Stimulated activated CD8-positive, alpha-beta memory T cell treated with anti-CD3 and anti-CD28 coated beads, Interleukin-7, amount 100 ng/mL, for 1 hour (primary cell): ENCODE measurements at regions not wholly inside any gene's neighbourhood (a gene's known extent, or its start where the extent isn't known, plus 50 kb on each side); places are given as distances from the start of the nearest gene placed in this dataset.
"Not testable (repeated sequence)": the region's sequence is repeated elsewhere in the genome, so short reads cannot be mapped to it uniquely, and the experiment has no call there.

ENCODE experiments used
- DNase-seq, 2 donors: peaks; one replicate each; pipeline ENCODE4 v3.0.0-alpha.2; 2020; ENCODE audit warnings: low read depth in 2 of 2

- no peak for DNase-seq
Measured at GRCh38 chr1:200282497-200283122, 127.2 kb downstream of the ZNF281 start.

DNA sequence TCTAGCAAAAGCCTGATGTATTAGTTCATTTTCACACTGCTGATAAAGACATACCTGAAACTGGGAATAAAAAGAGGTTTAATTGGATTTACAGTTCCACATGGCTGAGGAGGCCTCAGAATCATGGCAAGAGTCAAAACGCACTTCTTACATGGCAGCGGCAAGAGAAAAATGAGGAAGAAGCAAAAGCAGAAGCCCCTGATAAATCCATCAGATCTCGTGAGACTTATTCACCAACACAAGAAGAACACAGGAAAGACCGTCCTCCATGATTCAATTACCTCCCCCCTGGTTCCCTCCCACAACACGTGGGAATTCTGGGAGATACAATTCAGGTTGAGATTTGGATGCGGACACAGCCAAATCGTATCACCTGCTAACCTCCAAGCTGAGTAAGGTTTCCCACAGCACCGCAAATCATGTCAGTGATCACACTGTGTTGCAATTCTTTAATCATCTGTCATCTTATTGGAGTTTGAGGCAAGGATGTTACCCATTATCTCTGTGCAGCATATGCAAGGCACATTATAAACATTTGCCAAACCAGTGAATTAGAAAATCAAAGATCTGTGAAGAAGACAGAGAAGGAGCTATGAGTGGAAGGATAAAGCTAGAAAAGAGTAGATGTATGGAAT, 128.5 kb downstream of the ZNF281 start:
- no peak for DNase-seq

- no peak for DNase-seq
Measured at GRCh38 chr1:200279810-200280411, 129.9 kb downstream of the ZNF281 start.

- no peak for DNase-seq
Measured at GRCh38 chr1:200275816-200276453, 133.9 kb downstream of the ZNF281 start.

DNA sequence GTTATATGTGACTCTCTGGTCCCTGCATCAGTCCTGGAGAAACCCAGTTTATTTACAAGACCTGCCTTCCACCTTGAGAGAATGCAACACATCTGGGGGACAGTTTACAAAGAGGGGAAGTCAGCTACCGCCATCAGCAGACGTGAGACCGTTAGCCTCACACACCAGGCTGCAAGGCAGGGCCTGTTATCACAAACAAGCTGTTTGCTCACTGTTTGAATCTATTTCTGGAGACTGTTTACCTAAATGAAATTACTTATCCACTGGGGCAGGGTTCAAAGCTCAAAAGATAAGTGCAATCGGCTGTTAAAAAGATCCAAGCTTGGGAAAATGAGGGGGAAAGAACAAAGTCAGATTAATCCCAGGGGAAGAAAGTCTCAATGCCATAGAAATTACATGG, 134.4 kb downstream of the ZNF281 start:
- no peak for DNase-seq

DNA sequence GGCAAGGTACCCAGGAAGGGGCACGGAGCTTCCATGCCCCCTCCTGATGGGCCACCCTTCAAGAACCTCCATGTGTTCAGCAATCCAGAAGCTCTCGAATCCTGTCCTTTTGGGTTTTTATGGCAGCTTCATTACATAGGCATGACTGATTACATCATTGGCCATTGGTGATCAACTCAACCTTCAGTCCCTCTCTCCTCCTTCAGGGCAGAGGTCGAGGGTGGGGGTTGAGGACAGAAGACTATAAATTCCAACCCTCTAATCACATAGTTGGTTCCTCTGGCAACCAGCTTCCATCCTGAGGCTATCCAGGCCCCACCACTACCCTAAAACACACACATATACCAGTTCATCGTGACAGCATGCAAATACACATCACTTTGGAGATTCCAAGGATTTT, 135.7 kb downstream of the ZNF281 start:
- DNase-seq: no peak

- DNase-seq: no peak
Measured at GRCh38 chr1:200272481-200273068, 137.3 kb downstream of the ZNF281 start.

- no peak for DNase-seq
Measured at GRCh38 chr1:200269256-200269655, 140.6 kb downstream of the ZNF281 start.

DNA sequence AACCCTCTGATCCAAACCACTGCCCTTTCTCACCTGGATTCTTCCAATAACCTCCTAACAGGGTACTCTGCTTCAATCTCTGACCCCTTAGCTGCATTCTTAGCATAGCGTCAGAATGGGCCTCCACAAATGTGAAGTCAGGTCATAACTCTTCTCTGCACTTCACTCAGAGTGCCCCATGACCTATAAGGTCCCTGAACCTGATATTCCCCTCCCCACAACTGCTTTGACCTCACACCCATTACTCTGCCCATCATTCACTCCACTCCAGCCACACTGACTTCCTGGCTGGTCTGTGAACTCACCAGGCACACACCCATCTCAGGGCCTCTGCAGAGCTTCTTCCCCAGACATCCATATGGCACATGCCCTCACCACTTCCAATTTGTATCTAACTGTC, 141.9 kb downstream of the ZNF281 start:
- DNase-seq: no peak

- DNase-seq: no peak
Measured at GRCh38 chr1:200267458-200267857, 142.4 kb downstream of the ZNF281 start.

DNA sequence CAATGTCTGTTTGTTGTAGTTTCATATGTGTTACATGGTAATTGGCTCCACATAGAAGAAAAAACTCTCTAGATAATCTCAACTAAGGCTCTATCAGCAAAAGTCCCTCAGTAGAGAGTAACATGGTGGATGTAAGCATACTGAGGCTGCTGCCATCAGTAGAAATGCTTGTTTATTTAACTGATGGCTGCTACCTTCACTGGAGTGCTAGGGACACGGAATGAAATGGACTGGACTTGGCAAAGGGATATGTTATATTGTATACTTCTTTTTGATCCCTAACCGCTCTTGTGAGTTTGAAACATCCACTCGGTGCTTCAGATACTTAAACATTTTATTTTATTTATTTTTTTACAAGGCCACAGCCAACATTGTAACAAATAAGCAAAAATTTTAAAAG, 143.0 kb downstream of the ZNF281 start:
- no peak for DNase-seq

- DNase-seq: no peak
Measured at GRCh38 chr1:200265881-200266280, 144.0 kb downstream of the ZNF281 start.

GRCh38 chr1:200265104-200265503, 144.7 kb downstream of the ZNF281 start:
- no peak for DNase-seq

- DNase-seq: no peak
Measured at GRCh38 chr1:200263203-200263602, 146.6 kb downstream of the ZNF281 start.

GRCh38 chr1:200262326-200262965, 147.4 kb downstream of the ZNF281 start:
- DNase-seq: no peak

GRCh38 chr1:200260597-200261335, 149.1 kb downstream of the ZNF281 start:
- no peak for DNase-seq

GRCh38 chr1:200258447-200259375, 151.1 kb downstream of the ZNF281 start:
- no peak for DNase-seq

- no peak for DNase-seq
Measured at GRCh38 chr1:200257235-200257634, 152.6 kb downstream of the ZNF281 start.

GRCh38 chr1:200254602-200255001, 155.2 kb downstream of the ZNF281 start:
- not testable (repeated sequence) for DNase-seq
